D721Med (cell line): ENCODE measurements at regions not wholly inside any gene's neighbourhood (a gene's known extent, or its start where the extent isn't known, plus 50 kb on each side); places are given as distances from the start of the nearest gene placed in this dataset.

Experiments
- DNase-seq: peaks from one replicate; pipeline ENCODE4 v3.0.0; 2011; ENCODE audit warnings: low spot score; ENCODE audit not compliant: insufficient read length
- FAIRE-seq: peaks from 2 replicates; lab custom pipeline; 2011; peaks lifted over from hg19 to GRCh38; lab: Jason Lieb, UNC
- CTCF ChIP-seq: IDR thresholded peaks from 2 replicates; pipeline ENCODE4 v1.5.1; 2012; ENCODE audit warnings: mild to moderate bottlenecking, control low read depth; ENCODE audit not compliant: insufficient read depth; ENCODE audit errors: missing control alignments

DNA sequence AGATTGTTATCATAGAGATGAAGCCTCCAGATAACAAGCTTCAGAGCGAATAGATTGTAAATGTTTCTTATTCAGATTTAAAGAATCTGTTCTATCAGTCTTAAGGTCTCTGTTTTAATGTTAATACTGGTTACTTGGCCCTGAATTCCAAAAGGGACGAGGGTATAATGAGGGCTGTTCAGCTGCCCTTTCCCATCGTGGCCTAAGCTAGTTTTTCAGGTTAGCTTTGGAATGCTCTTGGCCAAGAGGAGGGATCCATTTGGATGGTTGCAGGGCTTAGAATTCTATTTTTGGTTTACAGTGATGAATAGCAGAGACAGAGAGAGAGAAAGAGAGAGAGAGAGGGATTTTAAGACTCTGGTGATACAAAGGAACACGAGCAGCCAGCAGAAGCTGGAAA, 62.8 kb upstream of the UFL1 start:
- FAIRE-seq (no peak), DNase-seq (no peak)
- no peak for TF ChIP-seq CTCF

GRCh38 chr6:96460052-96460700, 61.4 kb upstream of the UFL1 start:
- FAIRE-seq (no peak), DNase-seq (no peak)
- no peak for TF ChIP-seq CTCF

DNA sequence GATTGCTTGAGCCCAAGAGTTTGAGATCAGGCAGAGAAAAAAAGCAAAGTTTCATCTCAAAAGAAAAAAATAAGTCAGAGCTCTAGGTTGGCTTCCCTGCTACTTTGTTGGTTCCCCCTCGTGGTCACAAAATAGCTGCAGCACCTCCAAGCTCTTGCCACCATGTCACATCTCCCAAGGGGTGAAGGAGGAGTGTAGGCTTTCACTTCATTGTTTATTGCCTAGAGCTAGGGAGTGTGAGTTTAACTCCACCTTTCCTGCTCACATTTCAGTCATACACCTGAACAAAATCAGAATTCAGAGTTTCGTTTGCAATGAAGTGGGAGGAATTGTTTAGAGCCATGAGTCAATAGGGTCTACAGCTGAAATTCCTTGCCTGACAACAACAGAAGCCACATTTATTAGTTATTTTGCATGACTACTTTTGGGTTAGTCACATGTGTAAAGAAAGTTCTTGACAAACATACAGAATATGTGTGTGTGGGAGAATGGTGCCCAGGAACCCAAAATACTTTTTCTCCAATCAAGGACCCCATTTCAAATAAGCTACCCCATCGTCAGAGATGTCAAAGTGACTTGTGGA, 56.2 kb upstream of the UFL1 start:
- FAIRE-seq: no peak

GRCh38 chr6:96466147-96466863, 55.3 kb upstream of the UFL1 start:
- no peak for TF ChIP-seq CTCF

More for the DNA sequence above, 56.2 kb upstream of the UFL1 start:
- DNase-seq: no peak
- TF ChIP-seq CTCF: no peak

DNA sequence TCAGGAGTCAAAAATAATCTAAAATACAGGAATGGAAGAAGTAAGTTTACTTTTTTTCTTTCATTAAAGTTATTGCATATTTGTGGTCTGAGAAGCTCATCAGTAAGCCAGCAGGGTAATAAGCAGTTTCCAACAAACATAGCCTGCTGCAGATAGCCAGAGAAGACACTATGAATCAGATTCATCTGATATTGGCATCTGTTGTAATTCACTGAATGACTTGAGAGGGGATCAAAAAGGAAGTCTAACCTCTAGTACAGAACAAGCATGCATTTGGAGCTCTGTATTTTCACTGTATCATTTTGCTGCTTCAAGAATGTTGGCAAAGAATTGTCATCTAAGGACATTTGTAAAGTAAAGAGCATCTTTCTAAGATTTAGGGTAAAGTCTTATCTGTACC, 53.8 kb upstream of the UFL1 start:
- FAIRE-seq (no peak), DNase-seq (no peak)
- TF ChIP-seq CTCF: no peak

More at GRCh38 chr6:96466147-96466863, 55.3 kb upstream of the UFL1 start:
- DNase-seq: no peak
- no peak for FAIRE-seq

DNA sequence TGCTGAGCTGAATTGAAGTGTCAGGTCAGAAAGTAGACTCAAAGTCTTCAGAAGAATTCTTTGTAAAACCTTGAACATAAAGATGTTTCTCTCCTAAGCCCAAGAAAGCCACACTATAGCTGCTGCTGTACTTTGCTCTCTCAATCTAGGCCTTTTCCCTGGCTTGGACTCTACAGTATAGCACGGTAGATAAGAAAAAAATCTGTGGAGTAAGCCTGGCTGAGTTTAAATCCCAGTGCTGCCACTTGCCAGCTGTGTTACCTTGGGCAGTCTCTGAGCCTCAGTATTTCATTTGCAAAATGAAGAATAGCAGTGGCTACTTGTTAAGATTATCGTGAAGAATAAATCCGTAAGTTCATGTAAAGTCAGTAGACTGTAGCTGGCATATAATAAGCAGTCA, 53.3 kb upstream of the UFL1 start:
- FAIRE-seq: no peak
- DNase-seq: no peak
- no peak for TF ChIP-seq CTCF
